A549 (cell line): ENCODE measurements at regions not wholly inside any gene's neighbourhood (a gene's known extent, or its start where the extent isn't known, plus 50 kb on each side); places are given as distances from the start of the nearest gene placed in this dataset.

Source experiments
- CHD2 ChIP-seq: fragments of 150-350 bp; IDR thresholded peaks from 2 replicates; pipeline ENCODE4 v1.6.1; 2014; ENCODE audit warnings: low read length; ENCODE audit not compliant: partially characterized antibody
- EHMT2 ChIP-seq: fragments of 200-600 bp; sonication (generic); IDR thresholded peaks from 2 replicates; pipeline ENCODE4 v1.6.1; 2016; ENCODE audit warnings: antibody characterized with exemption, low read depth, mild to moderate bottlenecking, moderate library complexity
- EP300 ChIP-seq, 2 experiments: fragments of >200 bp; sonication (Bioruptor Twin); formaldehyde crosslinking; IDR thresholded peaks; 2 replicates in 1 of 2; 3 replicates in 1 of 2; pipeline ENCODE4 v1.6.1; 2016 to 2017
- HDAC2 ChIP-seq: fragments of 200-600 bp; sonication (generic); IDR thresholded peaks from 2 replicates; pipeline ENCODE4 v1.6.1; 2016
- POLR2A ChIP-seq: IDR thresholded peaks from 2 replicates; pipeline ENCODE4 v1.6.1; 2012; ENCODE audit warnings: mild to moderate bottlenecking, low read length
- RCOR1 ChIP-seq: fragments of 150-350 bp; IDR thresholded peaks from 2 replicates; pipeline ENCODE4 v1.6.1; 2014; ENCODE audit warnings: antibody characterized with exemption, low read length, low read depth
- RFX5 ChIP-seq: fragments of 450-650 bp; IDR thresholded peaks from 2 replicates; pipeline ENCODE4 v1.7.1; 2014; ENCODE audit warnings: antibody characterized with exemption, mild to moderate bottlenecking, moderate library complexity
- TP53 ChIP-seq: fragments of 250-450 bp; sonication (Bioruptor Pico); IDR thresholded peaks from 2 replicates; pipeline ENCODE4 v1.5.0; 2021; ENCODE audit warnings: mild to moderate bottlenecking, moderate library complexity
- TF ChIP-seq, protein P1 (sequence below): fragments of >200 bp; sonication (Bioruptor Twin); formaldehyde crosslinking; IDR thresholded peaks from 3 replicates; pipeline ENCODE4 v1.5.1; 2016
- TF ChIP-seq, protein P2 (sequence below): IDR thresholded peaks from 2 replicates; pipeline ENCODE4 v1.6.1; 2012
- TF ChIP-seq, protein P3 (sequence below): fragments of 450-650 bp; IDR thresholded peaks from 2 replicates; pipeline ENCODE4 v1.6.1; 2014; ENCODE audit warnings: antibody characterized with exemption

DNA sequence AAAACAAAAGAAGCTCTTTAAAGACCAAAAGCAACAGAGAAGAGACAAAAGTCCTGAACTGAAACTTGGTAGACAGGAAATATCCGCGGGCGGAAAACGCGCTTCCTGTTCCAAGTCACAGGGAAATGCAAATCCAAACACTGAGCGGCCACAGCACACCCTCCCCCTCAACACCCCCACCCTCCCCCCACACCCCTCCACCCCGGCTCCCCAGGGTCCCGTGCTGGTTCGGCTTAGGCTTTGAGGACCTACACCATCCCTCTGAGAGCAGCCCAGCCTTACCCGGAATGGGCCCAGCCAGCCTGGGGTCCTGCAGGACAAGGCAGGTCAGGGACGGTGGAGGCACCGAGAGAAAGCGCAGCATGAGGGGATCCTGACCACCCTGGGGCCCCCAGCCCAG, 160.4 kb downstream of the BRD1 start:
- TF ChIP-seq, protein P1, sequence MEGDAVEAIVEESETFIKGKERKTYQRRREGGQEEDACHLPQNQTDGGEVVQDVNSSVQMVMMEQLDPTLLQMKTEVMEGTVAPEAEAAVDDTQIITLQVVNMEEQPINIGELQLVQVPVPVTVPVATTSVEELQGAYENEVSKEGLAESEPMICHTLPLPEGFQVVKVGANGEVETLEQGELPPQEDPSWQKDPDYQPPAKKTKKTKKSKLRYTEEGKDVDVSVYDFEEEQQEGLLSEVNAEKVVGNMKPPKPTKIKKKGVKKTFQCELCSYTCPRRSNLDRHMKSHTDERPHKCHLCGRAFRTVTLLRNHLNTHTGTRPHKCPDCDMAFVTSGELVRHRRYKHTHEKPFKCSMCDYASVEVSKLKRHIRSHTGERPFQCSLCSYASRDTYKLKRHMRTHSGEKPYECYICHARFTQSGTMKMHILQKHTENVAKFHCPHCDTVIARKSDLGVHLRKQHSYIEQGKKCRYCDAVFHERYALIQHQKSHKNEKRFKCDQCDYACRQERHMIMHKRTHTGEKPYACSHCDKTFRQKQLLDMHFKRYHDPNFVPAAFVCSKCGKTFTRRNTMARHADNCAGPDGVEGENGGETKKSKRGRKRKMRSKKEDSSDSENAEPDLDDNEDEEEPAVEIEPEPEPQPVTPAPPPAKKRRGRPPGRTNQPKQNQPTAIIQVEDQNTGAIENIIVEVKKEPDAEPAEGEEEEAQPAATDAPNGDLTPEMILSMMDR = no peak
- TF ChIP-seq, protein P2, sequence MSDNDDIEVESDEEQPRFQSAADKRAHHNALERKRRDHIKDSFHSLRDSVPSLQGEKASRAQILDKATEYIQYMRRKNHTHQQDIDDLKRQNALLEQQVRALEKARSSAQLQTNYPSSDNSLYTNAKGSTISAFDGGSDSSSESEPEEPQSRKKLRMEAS = no peak
- TF ChIP-seq HDAC2 (no peak), RFX5 (no peak), RCOR1 (no peak), POLR2A (no peak), TP53 (no peak), EHMT2 (no peak), CHD2 (no peak), EP300 (IDR thresholded peaks at IDR 0.05) (no peak)
- TF ChIP-seq, protein P3, sequence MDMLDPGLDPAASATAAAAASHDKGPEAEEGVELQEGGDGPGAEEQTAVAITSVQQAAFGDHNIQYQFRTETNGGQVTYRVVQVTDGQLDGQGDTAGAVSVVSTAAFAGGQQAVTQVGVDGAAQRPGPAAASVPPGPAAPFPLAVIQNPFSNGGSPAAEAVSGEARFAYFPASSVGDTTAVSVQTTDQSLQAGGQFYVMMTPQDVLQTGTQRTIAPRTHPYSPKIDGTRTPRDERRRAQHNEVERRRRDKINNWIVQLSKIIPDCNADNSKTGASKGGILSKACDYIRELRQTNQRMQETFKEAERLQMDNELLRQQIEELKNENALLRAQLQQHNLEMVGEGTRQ = no peak
